Lower leg skin (tissue), 4 donors: ENCODE measurements at regions not wholly inside any gene's neighbourhood (a gene's known extent, or its start where the extent isn't known, plus 50 kb on each side); places are given as distances from the start of the nearest gene placed in this dataset.
A peak's percentile ranks its signal among the peaks of the same experiment; 100 is the strongest.
"Not testable (repeated sequence)": the region's sequence is repeated elsewhere in the genome, so short reads cannot be mapped to it uniquely, and the experiment has no call there.

Source experiments
- DNase-seq, 2 donors: peaks; one replicate each; pipeline ENCODE4 v3.0.0-alpha.2; 2019; ENCODE audit warnings: low spot score in 2 of 2
- H3K4me3 ChIP-seq: fragments of 200-600 bp; sonication (generic); 2 replicates; pipeline ENCODE4 v1.5.1; 2017; ENCODE audit warnings: mild to moderate bottlenecking, low read depth; ENCODE audit not compliant: poor library complexity, severe bottlenecking
- CTCF ChIP-seq, 3 donors: fragments of 450-650 bp; IDR thresholded peaks; one replicate each; pipeline ENCODE4 v1.5.1; 2016; ENCODE audit warnings: antibody characterized with exemption in 3 of 3, mild to moderate bottlenecking in 3 of 3, moderate library complexity in 2 of 3
- POLR2A ChIP-seq, 2 donors: fragments of 450-650 bp; IDR thresholded peaks; one replicate each; pipeline ENCODE4 v1.6.1; 2016 to 2017; ENCODE audit warnings: antibody characterized with exemption in 2 of 2, mild to moderate bottlenecking in 1 of 2, moderate library complexity in 1 of 2
- WGBS, 2 donors: methylation state at CpG; one replicate each; pipeline ENCODE4 v1.1.5; 2018; 5-methylcytosine and 5-hydroxymethylcytosine counted together
- intact Hi-C: fragments of 100-400 bp; cut with DNase I; formaldehyde crosslinking; loops from one replicate; pipeline ENCODE4 v1.15.0; 2023; ENCODE audit warnings: low total_unique reads

- no peak overlapping the region for H3K4me3 ChIP-seq
- TF ChIP-seq POLR2A (IDR thresholded peaks at IDR 0.05), result no peak
- TF ChIP-seq CTCF (IDR thresholded peaks at IDR 0.05), result no peak
- DNase-seq, result peak in 1 of 2 donors; percentile 72
- intact Hi-C loops, result no loop called here
- WGBS, 2 donors, result 93 to 94% methylated on average over 19 of the region's 19 CpGs
These were observed 292.5 kb upstream of the ZNF337 start for GRCh38 chr20:25989196-25989595.

DNA sequence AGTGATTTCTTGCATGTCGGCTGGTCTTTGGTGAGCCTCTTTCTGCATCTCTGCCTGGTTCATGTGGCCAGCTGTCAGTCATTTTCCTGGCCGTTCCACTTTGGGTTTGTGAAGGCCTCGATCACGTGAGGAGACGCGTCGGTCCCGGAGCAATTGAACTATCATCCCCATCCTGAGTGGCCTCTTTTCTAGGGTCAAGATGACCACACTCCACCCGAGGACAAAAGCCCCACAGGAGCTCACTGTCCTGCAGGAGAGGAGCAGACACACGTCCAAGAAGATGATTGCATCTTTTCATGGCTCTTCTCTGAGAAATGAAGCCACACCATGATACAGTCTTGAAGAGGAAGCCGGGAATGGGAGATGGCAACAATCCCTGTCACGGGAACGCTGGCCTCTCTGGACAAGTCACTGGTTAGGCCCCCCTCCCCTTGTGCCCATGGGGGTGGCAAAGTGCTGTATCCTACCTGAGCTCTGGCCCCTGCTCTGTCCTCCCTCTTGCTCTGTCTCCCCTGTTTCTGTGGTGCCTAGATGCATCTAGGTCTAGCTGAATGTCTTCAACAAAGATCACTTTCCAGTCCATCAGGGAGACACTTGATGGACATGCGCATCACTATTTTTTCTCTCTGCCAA, 291.4 kb upstream of the ZNF337 start:
- intact Hi-C loops, H3K4me3 ChIP-seq: not testable (repeated sequence)
- 94 to 96% methylated on average over 14 of the region's 14 CpGs for WGBS, 2 donors
- DNase-seq, result peak in 1 of 2 donors; percentile 66

- intact Hi-C loops, result no loop called here
- DNase-seq, result peak in 1 of 2 donors; percentile 87
- no peak for TF ChIP-seq POLR2A (IDR thresholded peaks at IDR 0.05)
- TF ChIP-seq CTCF (IDR thresholded peaks at IDR 0.05), result no peak
- WGBS, 2 donors, result 36 to 37% methylated on average over 42 to 44 of the region's 46 CpGs
- no peak overlapping the region for H3K4me3 ChIP-seq
These were observed 290.6 kb upstream of the ZNF337 start for GRCh38 chr20:25987073-25987927.

DNA sequence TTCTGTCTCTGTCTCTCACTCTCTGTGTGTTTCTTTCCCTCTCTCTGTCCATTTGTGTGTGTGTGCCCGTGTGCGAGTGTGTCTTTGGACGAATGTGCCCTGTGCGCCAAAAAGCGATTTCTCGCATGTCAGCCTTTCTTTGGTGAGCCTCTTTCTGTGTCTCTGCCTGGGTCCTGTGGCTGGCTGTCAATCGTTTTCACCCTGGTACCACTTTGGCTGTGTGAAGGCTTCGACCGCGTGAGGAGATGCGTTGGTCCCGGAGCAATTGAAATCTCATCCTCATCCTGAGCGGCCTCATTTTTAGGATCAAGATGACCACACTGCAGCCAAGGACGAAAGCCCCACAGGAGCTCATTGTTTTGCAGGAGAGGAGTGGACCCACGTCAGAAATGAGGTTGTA, 288.9 kb upstream of the ZNF337 start:
- H3K4me3 ChIP-seq, result no peak overlapping the region
- intact Hi-C loops, result no loop called here
- 89 to 94% methylated on average over 15 of the region's 15 CpGs for WGBS, 2 donors
- TF ChIP-seq CTCF (IDR thresholded peaks at IDR 0.05) (no peak), POLR2A (IDR thresholded peaks at IDR 0.05) (no peak)
- DNase-seq, result no peak

DNA sequence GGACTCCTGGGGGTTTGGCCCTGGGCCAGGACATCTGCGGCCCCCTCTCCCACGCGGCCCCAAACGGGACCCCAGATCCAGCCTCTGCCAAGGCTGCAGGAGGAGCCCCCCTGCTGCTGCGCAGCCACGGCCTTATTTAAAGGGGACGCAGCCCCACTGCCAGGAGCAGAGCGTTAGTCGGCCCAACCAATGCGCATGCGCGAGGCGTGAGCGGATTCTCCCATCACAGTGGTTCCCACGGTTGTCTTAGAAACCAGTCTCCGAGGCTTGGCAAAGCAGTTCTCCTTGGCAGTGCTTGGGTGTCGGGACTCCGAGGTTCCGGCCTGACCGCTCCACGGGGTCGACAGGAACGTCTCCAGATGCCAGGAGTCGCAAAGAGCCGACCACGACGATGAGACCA, 288.3 kb upstream of the ZNF337 start:
- peak in 1 of 2 donors; percentile 75 for DNase-seq
- intact Hi-C loops, result no loop called here
- no peak overlapping the region for H3K4me3 ChIP-seq
- WGBS, 2 donors, result 65 to 73% methylated on average over 13 to 27 of the region's 27 CpGs
- no peak for TF ChIP-seq CTCF (IDR thresholded peaks at IDR 0.05)
- no peak for TF ChIP-seq POLR2A (IDR thresholded peaks at IDR 0.05)

DNA sequence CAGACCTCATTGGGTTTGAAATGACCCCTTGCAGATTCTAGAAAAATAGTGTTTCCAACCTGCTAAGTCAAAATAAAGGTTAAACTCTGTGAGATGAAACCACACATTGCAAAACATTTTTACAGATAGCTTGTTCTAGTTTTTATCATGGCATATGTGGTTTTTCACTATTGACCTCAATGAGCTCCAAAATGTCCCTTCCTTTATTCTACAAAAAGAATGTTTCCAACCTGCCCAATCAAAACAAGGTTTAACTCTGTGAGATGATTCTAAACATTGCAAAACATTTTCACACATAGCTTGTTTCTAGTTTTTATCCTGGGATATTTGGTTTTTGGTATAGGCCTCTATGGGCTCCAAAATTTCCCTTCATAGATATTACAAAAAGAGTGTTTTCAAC, 286.0 kb upstream of the ZNF337 start:
- H3K4me3 ChIP-seq, intact Hi-C loops, DNase-seq: not testable (repeated sequence)

DNA sequence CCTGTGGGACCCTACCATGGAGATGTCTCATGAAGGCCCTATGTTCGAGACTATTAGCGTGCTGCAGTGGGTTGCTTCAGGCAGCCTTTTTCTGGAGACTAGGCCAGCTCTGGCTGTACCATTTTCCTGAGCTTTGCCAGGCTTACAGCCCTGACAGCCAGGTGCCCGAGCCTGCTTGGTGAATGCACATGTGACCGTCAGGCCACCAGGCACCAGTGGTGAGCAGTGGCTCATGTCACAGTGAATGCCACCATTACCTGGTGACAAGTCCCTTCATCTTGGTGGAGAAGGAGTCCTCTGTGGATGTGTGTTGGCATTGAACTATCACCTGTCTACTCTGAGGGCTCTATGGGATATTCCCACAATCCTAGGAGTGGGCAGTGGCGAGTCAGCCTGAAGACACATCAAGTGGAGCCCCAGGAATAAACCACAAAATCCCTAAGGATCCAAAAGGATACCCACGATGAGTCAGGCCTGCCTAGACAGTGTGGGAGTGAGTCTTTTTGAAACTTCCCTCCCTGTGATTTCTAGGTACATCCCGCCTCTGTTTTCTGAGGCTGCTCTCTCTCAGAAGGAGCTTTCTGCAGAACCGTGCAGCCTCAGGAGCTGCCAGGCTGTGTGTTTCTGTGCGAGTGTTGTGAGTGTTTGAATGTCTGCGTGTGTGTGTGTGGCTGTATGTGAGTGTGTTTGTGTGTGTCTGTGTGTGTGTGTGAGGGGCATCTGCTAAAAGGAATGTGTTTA, 282.0 kb upstream of the ZNF337 start:
- H3K4me3 ChIP-seq, DNase-seq, intact Hi-C loops: not testable (repeated sequence)
- 88 to 95% methylated on average over 10 of the region's 10 CpGs for WGBS, 2 donors

DNA sequence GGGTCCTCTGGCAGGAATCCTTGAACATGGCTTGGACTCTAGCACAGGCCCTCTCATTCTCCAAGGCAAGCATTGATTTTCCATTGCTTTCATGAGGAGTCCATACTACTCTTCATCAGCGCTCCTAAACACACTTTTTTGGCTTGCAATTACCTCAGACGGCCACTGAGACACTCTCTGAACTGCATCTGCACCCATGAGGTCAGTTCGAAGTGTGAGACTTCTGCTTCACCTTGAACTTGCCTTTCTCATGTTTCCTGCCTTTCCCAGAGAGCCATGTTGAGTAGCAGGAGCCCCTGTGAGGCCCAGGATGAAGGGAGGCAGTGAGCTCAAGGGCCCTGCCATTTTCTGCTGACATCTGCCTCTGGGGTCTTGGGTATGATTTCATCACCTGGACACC, 279.2 kb upstream of the ZNF337 start:
- intact Hi-C loops, DNase-seq, H3K4me3 ChIP-seq: not testable (repeated sequence)
- WGBS, 2 donors, result 57 to 76% methylated on average over 3 of the region's 3 CpGs

DNA sequence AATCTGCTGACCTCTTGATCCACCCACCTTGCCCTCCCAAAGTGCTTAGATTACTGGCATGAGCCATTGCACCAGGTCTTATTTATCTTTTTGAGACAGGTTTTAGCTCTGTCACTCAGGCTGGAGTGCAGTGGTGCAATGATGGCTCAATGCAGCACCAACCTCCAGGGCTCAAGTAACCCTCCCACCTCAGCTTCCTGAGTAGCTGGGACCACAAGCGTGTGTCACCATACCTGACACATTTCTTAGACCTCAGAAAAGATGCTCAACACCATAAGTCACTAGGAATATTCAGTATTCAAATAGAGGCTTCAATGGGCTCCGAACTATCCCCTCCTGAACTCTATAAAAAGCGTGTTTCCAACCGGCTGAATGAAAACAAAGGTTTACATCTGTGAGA, 268.6 kb upstream of the ZNF337 start:
- 76 to 88% methylated on average over 4 of the region's 4 CpGs for WGBS, 2 donors
- H3K4me3 ChIP-seq, DNase-seq, intact Hi-C loops: not testable (repeated sequence)

GRCh38 chr20:25953876-25954275, 257.2 kb upstream of the ZNF337 start:
- DNase-seq, intact Hi-C loops, H3K4me3 ChIP-seq: not testable (repeated sequence)
- 45% methylated on average over 3 of the region's 3 CpGs for WGBS, 2 donors
